H1 (cell line): ENCODE measurements at regions not wholly inside any gene's neighbourhood (a gene's known extent, or its start where the extent isn't known, plus 50 kb on each side); places are given as distances from the start of the nearest gene placed in this dataset.

ENCODE experiments used
- CTCF ChIA-PET: fragments of 300-600 bp; sonication (Branson Sonifier 250); formaldehyde crosslinking; loops from one replicate; lab custom pipeline; 2021; ENCODE audit not compliant: partially characterized antibody; lab: Charles Lee
- POLR2A ChIA-PET: fragments of 300-600 bp; sonication (Branson Sonifier 250); formaldehyde crosslinking; loops from one replicate; lab custom pipeline; 2021; ENCODE audit warnings: inconsistent platforms; ENCODE audit not compliant: partially characterized antibody; lab: Charles Lee
- DNase-seq, 2 experiments: peaks; one replicate each; pipeline versions ENCODE4 v3.0.0 to v3.0.0-alpha.2; 2010 to 2022; ENCODE audit warnings: low spot score in 2 of 2, low read depth in 1 of 2, mixed read lengths in 1 of 2
- FAIRE-seq: peaks from 2 replicates; lab custom pipeline; 2011; peaks lifted over from hg19 to GRCh38; lab: Jason Lieb, UNC
- H2AFZ ChIP-seq: 2 replicates; pipeline ENCODE4 v1.8.1; 2012; ENCODE audit warnings: low read length, inconsistent platforms
- H2AK5ac ChIP-seq: 2 replicates; pipeline ENCODE4 v1.6.1; 2013; ENCODE audit warnings: low read depth, low read length
- H2BK120ac ChIP-seq: replicated peaks from 2 replicates; pipeline ENCODE3; 2013; ENCODE audit warnings: low read depth, low read length, inconsistent platforms
- H2BK12ac ChIP-seq: 2 replicates; pipeline ENCODE4 v1.6.1; 2013; ENCODE audit warnings: low read depth, low read length
- H2BK15ac ChIP-seq: 2 replicates; pipeline ENCODE4 v1.6.1; 2013; ENCODE audit warnings: low read length
- H2BK20ac ChIP-seq: 2 replicates; pipeline ENCODE4 v1.6.1; 2013; ENCODE audit warnings: low read length
- H2BK5ac ChIP-seq: 2 replicates; pipeline ENCODE4 v1.6.1; 2013; ENCODE audit warnings: low read depth, low read length
- H3K14ac ChIP-seq: 2 replicates; pipeline ENCODE4 v1.6.1; 2013; ENCODE audit warnings: inconsistent platforms; ENCODE audit not compliant: insufficient read length
- H3K18ac ChIP-seq: 2 replicates; pipeline ENCODE4 v1.6.1; 2013; ENCODE audit warnings: low read length; ENCODE audit errors: extremely low read depth
- H3K23ac ChIP-seq: 2 replicates; pipeline ENCODE4 v1.6.1; 2013; ENCODE audit warnings: inconsistent platforms; ENCODE audit not compliant: insufficient read length
- H3K23me2 ChIP-seq: 2 replicates; pipeline ENCODE4 v1.6.1; 2013; ENCODE audit warnings: low read depth, low read length
- H3K27ac ChIP-seq: 2 replicates; pipeline ENCODE4 v1.6.1; 2011; ENCODE audit warnings: low read depth, low read length, inconsistent platforms
- H3K27me3 ChIP-seq, 4 experiments: replicated peaks in 1 of 4; 1 replicate in 1 of 4; 2 replicates in 3 of 4; pipeline versions ENCODE4 v1.6.1 to v1.8.1; 2011 to 2013; ENCODE audit warnings: low read length in 3 of 4, mild to moderate bottlenecking in 3 of 4, inconsistent platforms in 2 of 4, mixed read lengths in 2 of 4, moderate library complexity in 1 of 4; ENCODE audit not compliant: control insufficient read depth in 3 of 4, insufficient read depth in 3 of 4; ENCODE audit errors: extremely low read depth in 1 of 4
- H3K36me3 ChIP-seq, 4 experiments: 2 replicates each; pipeline versions ENCODE4 v1.6.1 to v1.8.1; 2011 to 2013; ENCODE audit warnings: mild to moderate bottlenecking in 4 of 4, low read length in 3 of 4, moderate library complexity in 2 of 4, control low read depth in 1 of 4, inconsistent platforms in 1 of 4; ENCODE audit not compliant: insufficient read depth in 4 of 4, control insufficient read depth in 2 of 4
- H3K4ac ChIP-seq: replicated peaks from 2 replicates; pipeline ENCODE3; 2013; ENCODE audit warnings: low read length, low read depth, mixed read lengths, inconsistent platforms; ENCODE audit not compliant: insufficient read length
- H3K4me1 ChIP-seq, 4 experiments: replicated peaks in 1 of 4; 1 replicate in 1 of 4; 2 replicates in 3 of 4; pipeline versions ENCODE4 v1.6.1 to v1.8.1; 2011 to 2013; ENCODE audit warnings: low read length in 3 of 4, inconsistent platforms in 2 of 4, mixed read lengths in 1 of 4; ENCODE audit not compliant: insufficient read depth in 4 of 4, control insufficient read depth in 3 of 4
- H3K4me2 ChIP-seq, 2 experiments: 2 replicates each; pipeline versions ENCODE4 v1.6.1 to v1.8.1; 2011 to 2013; ENCODE audit warnings: low read depth in 2 of 2, low read length in 2 of 2, control low read depth in 1 of 2, inconsistent platforms in 1 of 2, mild to moderate bottlenecking in 1 of 2; ENCODE audit not compliant: insufficient read depth in 1 of 2
- H3K4me3 ChIP-seq, 4 experiments: fragments of 200-600, 300-600 bp in 1 of 4; sonication (generic), shearing (Covaris generic), sonication (Bioruptor Twin) in 1 of 4; 2 replicates each; pipeline versions ENCODE4 v1.5.1 to v1.8.1; 2011 to 2016; ENCODE audit warnings: low read length in 4 of 4, low read depth in 3 of 4, control low read depth in 2 of 4, inconsistent platforms in 2 of 4, mild to moderate bottlenecking in 2 of 4, mixed read lengths in 1 of 4, moderate library complexity in 1 of 4; ENCODE audit not compliant: insufficient read depth in 2 of 4; ENCODE audit errors: extremely low read depth in 1 of 4
- H3K56ac ChIP-seq: replicated peaks from 2 replicates; pipeline ENCODE3; 2013; ENCODE audit warnings: low read depth, mild to moderate bottlenecking, mixed read lengths, low read length, inconsistent platforms; ENCODE audit not compliant: insufficient read length
- H3K79me1 ChIP-seq: 2 replicates; pipeline ENCODE4 v1.6.1; 2013; ENCODE audit warnings: low read depth, low read length, control low read depth
- H3K79me2 ChIP-seq, 2 experiments: 2 replicates each; pipeline versions ENCODE4 v1.6.1 to v1.8.1; 2012 to 2013; ENCODE audit warnings: low read length in 2 of 2, mild to moderate bottlenecking in 2 of 2, inconsistent platforms in 1 of 2; ENCODE audit not compliant: insufficient read depth in 2 of 2, control insufficient read depth in 1 of 2
- H3K9ac ChIP-seq, 4 experiments: replicated peaks in 1 of 4; 1 replicate in 1 of 4; 2 replicates in 3 of 4; pipeline versions ENCODE4 v1.6.1 to v1.8.1; 2011 to 2013; ENCODE audit warnings: low read depth in 3 of 4, low read length in 3 of 4, control low read depth in 2 of 4, mild to moderate bottlenecking in 2 of 4, moderate library complexity in 2 of 4, inconsistent platforms in 1 of 4; ENCODE audit errors: extremely low read depth in 1 of 4
- H3K9me3 ChIP-seq, 2 experiments: 2 replicates each; pipeline versions ENCODE4 v1.6.1 to v1.8.1; 2012 to 2013; ENCODE audit warnings: mild to moderate bottlenecking in 2 of 2, moderate library complexity in 2 of 2, control low read depth in 1 of 2, inconsistent platforms in 1 of 2, low read depth in 1 of 2, low read length in 1 of 2, mixed read lengths in 1 of 2; ENCODE audit not compliant: insufficient read depth in 2 of 2
- H4K20me1 ChIP-seq, 2 experiments: replicated peaks in 1 of 2; 2 replicates each; pipeline versions ENCODE3 to v1.8.1; 2011 to 2013; ENCODE audit warnings: inconsistent platforms in 2 of 2, low read length in 2 of 2, mild to moderate bottlenecking in 1 of 2; ENCODE audit not compliant: insufficient read depth in 2 of 2, control insufficient read depth in 1 of 2
- H4K5ac ChIP-seq: 2 replicates; pipeline ENCODE4 v1.6.1; 2013; ENCODE audit warnings: low read length, low read depth, mixed read lengths, inconsistent platforms; ENCODE audit not compliant: insufficient read length
- H4K8ac ChIP-seq: 2 replicates; pipeline ENCODE4 v1.8.0; 2013; ENCODE audit warnings: mild to moderate bottlenecking, moderate library complexity, low read length, inconsistent platforms; ENCODE audit not compliant: insufficient read depth; ENCODE audit errors: extremely low read depth
- H4K91ac ChIP-seq: replicated peaks from 2 replicates; pipeline ENCODE3; 2013; ENCODE audit warnings: low read length, mixed read lengths, inconsistent platforms; ENCODE audit not compliant: insufficient read length
- BCL11A ChIP-seq, 2 experiments: IDR thresholded peaks; one replicate each; pipeline ENCODE4 v1.6.1; 2011; ENCODE audit warnings: low read depth in 2 of 2, low read length in 2 of 2, mild to moderate bottlenecking in 2 of 2
- E2F6 ChIP-seq: IDR thresholded peaks from 2 replicates; pipeline ENCODE4 v1.6.1; 2012; ENCODE audit warnings: inconsistent platforms
- FOSL1 ChIP-seq: IDR thresholded peaks from 2 replicates; pipeline ENCODE4 v1.6.1; 2011; ENCODE audit warnings: mild to moderate bottlenecking, low read depth, low read length, moderate library complexity; ENCODE audit not compliant: insufficient read depth
- HDAC2 ChIP-seq, 2 experiments: fragments of 300-600 bp in 1 of 2; sonication (generic) in 1 of 2; IDR thresholded peaks; 2 replicates each; pipeline ENCODE4 v1.6.1; 2011 to 2012; ENCODE audit warnings: low read depth in 2 of 2, low read length in 2 of 2, mild to moderate bottlenecking in 2 of 2, moderate library complexity in 2 of 2, borderline replicate concordance in 1 of 2, inconsistent platforms in 1 of 2
- KDM1A ChIP-seq: fragments of 200-600, 300-600 bp; sonication (generic); IDR thresholded peaks from 2 replicates; pipeline ENCODE4 v1.7.1; 2016; ENCODE audit warnings: mild to moderate bottlenecking, low read length, borderline replicate concordance
- KDM5A ChIP-seq: fragments of 200-600 bp; IDR thresholded peaks from 2 replicates; pipeline ENCODE4 v1.7.1; 2012; ENCODE audit warnings: mild to moderate bottlenecking, low read length, inconsistent platforms, mixed read lengths
- PHF8 ChIP-seq: fragments of 200-600 bp; sonication (generic); conservative IDR thresholded peaks from 2 replicates; pipeline ENCODE4 v1.7.1; 2012; ENCODE audit warnings: low read depth, mild to moderate bottlenecking, inconsistent platforms, low read length, moderate library complexity
- RBBP5 ChIP-seq: IDR thresholded peaks from 2 replicates; pipeline ENCODE4 v1.7.1; 2012; ENCODE audit warnings: low read depth, mild to moderate bottlenecking, inconsistent platforms, low read length, moderate library complexity, borderline replicate concordance
- TAF7 ChIP-seq: optimal IDR thresholded peaks from 2 replicates; pipeline ENCODE3; 2011; ENCODE audit warnings: low read depth, mild to moderate bottlenecking, inconsistent platforms, low read length, moderate library complexity, borderline replicate concordance

GRCh38 chrY:7722566-7722965 lies 811.0 kb upstream of the AMELY start:
- H2BK120ac ChIP-seq: no peak overlapping the region

More at GRCh38 chrY:7722566-7722965, 811.0 kb upstream of the AMELY start:
- Histone ChIP-seq H2BK15ac (no peak overlapping the region), H4K5ac (no peak overlapping the region), H4K20me1 (no peaks in the 10 kb centered on the region), H2BK12ac (no peak overlapping the region), H3K79me1 (no peaks in the 10 kb centered on the region), H3K4me1 (no peaks in the 10 kb centered on the region), H3K23ac (no peak overlapping the region), H4K91ac (no peak overlapping the region), H3K9me3 (no peaks in the 10 kb centered on the region), H4K8ac (no peak overlapping the region), H3K56ac (no peak overlapping the region), H2AK5ac (no peak overlapping the region), H3K27me3 (no peaks in the 10 kb centered on the region), H2AFZ (no peak overlapping the region), H3K9ac (no peak overlapping the region), H3K27ac (no peak overlapping the region), H3K36me3 (no peaks in the 10 kb centered on the region), H3K79me2 (no peaks in the 10 kb centered on the region), H3K14ac (no peak overlapping the region), H3K18ac (no peak overlapping the region), H3K4ac (no peak overlapping the region), H3K23me2 (no peaks in the 10 kb centered on the region), H2BK20ac (no peak overlapping the region), H3K4me2 (no peak overlapping the region), H3K4me3 (no peak overlapping the region), H2BK5ac (no peak overlapping the region)
- no peak for TF ChIP-seq RBBP5
- no peak for TF ChIP-seq KDM5A
- TF ChIP-seq FOSL1: no peak
- no peak for TF ChIP-seq PHF8
- TF ChIP-seq BCL11A (IDR thresholded peaks at IDR 0.05; ENCODE audit: low read depth in 2 of 2, low read length in 2 of 2): no peak
- TF ChIP-seq HDAC2 (IDR thresholded peaks at IDR 0.05; ENCODE audit: borderline replicate concordance in 1 of 2, low read depth in 2 of 2, low read length in 2 of 2): no peak
- TF ChIP-seq KDM1A: no peak
- no peak for TF ChIP-seq TAF7
- no peak for TF ChIP-seq E2F6
- ChIA-PET CTCF (no interaction called here), POLR2A (interaction anchor here (0.8 kb wide), 1 partner anchor 9 kb away, joined by 3 read pairs; no protein-coding TSS in a partner anchor)
- FAIRE-seq: no peak
- DNase-seq: no peak
